ENCODE measurements at regions not wholly inside any gene's neighbourhood (a gene's known extent, or its start where the extent isn't known, plus 50 kb on each side); places are given as distances from the start of the nearest gene placed in this dataset.

- no peaks in the 10 kb centered on the region for H3K36me3 ChIP-seq (ENCODE audit: control insufficient read depth in 2 of 4, insufficient read depth in 4 of 4, low read length in 3 of 4)
- no peak overlapping the region for H3K4me3 ChIP-seq (ENCODE audit: extremely low read depth in 1 of 4, insufficient read depth in 2 of 4, low read depth in 3 of 4, low read length in 4 of 4)
- no peak overlapping the region for H3K27ac ChIP-seq (ENCODE audit: low read depth, low read length)
- no peak overlapping the region for H2BK20ac ChIP-seq (ENCODE audit: low read length)
- no peak overlapping the region for H3K18ac ChIP-seq (ENCODE audit: extremely low read depth, low read length)
- no peak overlapping the region for H3K4ac ChIP-seq (replicated peaks; ENCODE audit: insufficient read length, low read depth, low read length)
- no peak overlapping the region for H2BK5ac ChIP-seq (ENCODE audit: low read depth, low read length)
- no peaks in the 10 kb centered on the region for H3K23me2 ChIP-seq (ENCODE audit: low read depth, low read length)
- 92% methylated on average over 2 of the region's 2 CpGs; no CpG with 5 or more reads in 1 of the 2 experiments for WGBS, 2 experiments (ENCODE audit: extremely low coverage in 1 of 2, insufficient coverage in 1 of 2, insufficient read length in 1 of 2, insufficient replicate concordance in 2 of 2, low coverage in 1 of 2, low lambda C conversion rate in 2 of 2, missing lambda C conversion rate in 1 of 2)
- H3K79me1 ChIP-seq (ENCODE audit: low read depth, low read length) = no peaks in the 10 kb centered on the region
- no peaks in the 10 kb centered on the region for H4K20me1 ChIP-seq (replicated peaks in 1 of 2; ENCODE audit: control insufficient read depth in 1 of 2, insufficient read depth in 2 of 2, low read length in 2 of 2)
- ChIA-PET CTCF (ENCODE audit: partially characterized antibody) (no interaction called here), POLR2A (ENCODE audit: partially characterized antibody) (no interaction called here)
- H4K91ac ChIP-seq (replicated peaks; ENCODE audit: insufficient read length, low read length) = no peak overlapping the region
- no peaks in the 10 kb centered on the region; a peak in 1 of 7 replicates for H3K4me1 ChIP-seq (replicated peaks in 1 of 4; ENCODE audit: control insufficient read depth in 3 of 4, insufficient read depth in 4 of 4, low read length in 3 of 4)
- no peak overlapping the region for H3K4me2 ChIP-seq (ENCODE audit: insufficient read depth in 1 of 2, low read depth in 2 of 2, low read length in 2 of 2)
- H2BK12ac ChIP-seq (ENCODE audit: low read depth, low read length) = no peak overlapping the region
- H3K56ac ChIP-seq (replicated peaks; ENCODE audit: insufficient read length, low read depth, low read length) = no peak overlapping the region
- no peak overlapping the region for H2AFZ ChIP-seq (ENCODE audit: low read length)
- no peak for FAIRE-seq
- no peaks in the 10 kb centered on the region for H3K9me3 ChIP-seq (ENCODE audit: insufficient read depth in 2 of 2, low read depth in 1 of 2, low read length in 1 of 2)
- no peaks in the 10 kb centered on the region for H3K79me2 ChIP-seq (ENCODE audit: control insufficient read depth in 1 of 2, insufficient read depth in 2 of 2, low read length in 2 of 2)
- no peak overlapping the region for H2BK15ac ChIP-seq (ENCODE audit: low read length)
- DNase-seq (ENCODE audit: low read depth in 1 of 2, low spot score in 2 of 2) = no peak
- H4K5ac ChIP-seq (ENCODE audit: insufficient read length, low read depth, low read length) = no peak overlapping the region
- H2BK120ac ChIP-seq (replicated peaks; ENCODE audit: low read depth, low read length) = no peak overlapping the region
- H2AK5ac ChIP-seq (ENCODE audit: low read depth, low read length) = no peak overlapping the region
- no peak overlapping the region for H3K14ac ChIP-seq (ENCODE audit: insufficient read length)
- no peaks in the 10 kb centered on the region for H3K27me3 ChIP-seq (replicated peaks in 1 of 4; ENCODE audit: control insufficient read depth in 3 of 4, extremely low read depth in 1 of 4, insufficient read depth in 3 of 4, low read length in 3 of 4)
- no peak overlapping the region for H4K8ac ChIP-seq (ENCODE audit: extremely low read depth, insufficient read depth, low read length)
- H3K9ac ChIP-seq (replicated peaks in 1 of 4; ENCODE audit: extremely low read depth in 1 of 4, low read depth in 3 of 4, low read length in 3 of 4) = no peak overlapping the region
- no peak overlapping the region for H3K23ac ChIP-seq (ENCODE audit: insufficient read length)
- no peak for TF ChIP-seq ASH2L (IDR thresholded peaks at IDR 0.05; ENCODE audit: low read length)
- TF ChIP-seq KDM1A (IDR thresholded peaks at IDR 0.05; ENCODE audit: borderline replicate concordance, low read length) = no peak
- no peak for TF ChIP-seq POLR2AphosphoS5 (IDR thresholded peaks at IDR 0.05; ENCODE audit: low read depth, low read length)
- no peak for TF ChIP-seq CTBP2 (IDR thresholded peaks at IDR 0.05; ENCODE audit: borderline replicate concordance, insufficient read depth, insufficient read length, low read length)
- no peak for TF ChIP-seq CBX5 (IDR thresholded peaks at IDR 0.05; ENCODE audit: low read depth, low read length)
- no peak for TF ChIP-seq JUND (IDR thresholded peaks at IDR 0.05; ENCODE audit: low read length)
- no peak for TF ChIP-seq GABPA (IDR thresholded peaks at IDR 0.05; ENCODE audit: borderline replicate concordance, insufficient read depth, low read length)
Measured at GRCh38 chr2:35508601-35509000, 847.0 kb upstream of the CRIM1 start.

All from H1 (cell line).